Right forelimb (tissue), 1 donor: ENCODE measurements at regions not wholly inside any gene's neighbourhood (a gene's known extent, or its start where the extent isn't known, plus 50 kb on each side); places are given as distances from the start of the nearest gene placed in this dataset.
"Not testable (repeated sequence)": the region's sequence is repeated elsewhere in the genome, so short reads cannot be mapped to it uniquely, and the experiment has no call there.

Experiments used
- DNase-seq: peaks from one replicate; pipeline ENCODE4 v3.0.0-alpha.2; 2018

DNA sequence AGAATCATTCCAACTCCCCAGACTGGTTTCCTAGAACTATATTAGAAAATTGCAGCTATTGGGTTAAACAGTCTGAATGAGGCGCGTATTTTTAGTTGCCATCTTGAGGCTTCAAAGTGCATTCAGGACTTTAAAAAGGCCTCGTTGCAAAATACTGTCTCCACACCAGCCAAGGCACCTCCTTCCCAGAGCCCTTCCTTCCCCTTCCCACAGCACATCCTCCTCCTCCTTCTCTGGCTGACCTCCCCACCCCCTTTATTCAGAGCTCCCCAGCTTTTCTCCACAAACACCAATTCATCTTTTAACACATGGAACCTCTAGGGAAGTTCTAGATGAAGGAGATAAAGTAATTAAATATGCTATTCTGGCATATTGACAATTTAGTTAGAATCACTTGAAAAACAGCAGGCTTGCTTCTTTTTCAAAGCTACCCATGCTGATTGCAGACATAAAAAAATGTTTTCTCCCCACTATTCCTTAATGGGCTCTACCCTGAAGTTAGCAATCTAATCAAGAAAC, 90.3 kb downstream of the RTP5 start:
- DNase-seq, result no peak

DNA sequence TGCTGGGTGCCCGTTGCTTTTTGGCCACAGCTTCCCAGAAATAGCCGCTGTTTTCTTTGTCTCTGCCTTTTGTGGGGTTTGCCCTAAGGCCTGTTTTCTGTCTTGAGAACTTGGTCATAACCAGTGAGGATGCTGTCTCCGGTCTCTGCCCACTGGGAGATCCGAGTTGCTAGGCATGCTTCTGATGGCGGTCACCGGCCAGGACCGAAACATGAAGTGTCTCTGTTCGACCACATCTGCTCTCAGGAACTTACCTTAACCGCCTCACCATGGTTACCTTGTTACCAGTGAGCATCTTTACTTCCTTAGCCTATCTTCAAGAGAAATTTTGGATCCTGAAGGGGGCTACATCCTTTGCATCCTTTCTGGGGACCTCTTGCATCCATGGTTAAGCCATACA, 91.9 kb downstream of the RTP5 start:
- DNase-seq, result no peak

DNA sequence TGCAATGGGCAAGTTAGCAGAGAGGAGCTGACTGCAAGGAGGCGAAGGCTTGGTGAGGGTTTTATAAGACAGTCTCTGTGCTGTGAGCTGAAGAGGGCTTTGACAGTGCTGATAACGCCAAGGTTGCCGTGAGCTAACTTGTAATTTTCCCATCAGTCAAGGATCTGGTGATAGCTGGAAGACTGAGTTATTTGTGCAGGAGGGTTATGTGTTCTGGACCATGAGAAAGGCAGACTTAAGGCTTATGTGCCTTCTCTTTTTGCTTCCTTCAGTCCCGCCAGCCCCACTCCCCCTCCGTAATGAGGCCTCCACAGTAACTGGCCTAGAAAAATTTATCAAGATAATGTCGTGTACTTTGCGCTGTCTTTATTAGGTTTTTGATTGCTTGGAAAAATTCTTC, 94.6 kb downstream of the RTP5 start:
- DNase-seq, result no peak

DNA sequence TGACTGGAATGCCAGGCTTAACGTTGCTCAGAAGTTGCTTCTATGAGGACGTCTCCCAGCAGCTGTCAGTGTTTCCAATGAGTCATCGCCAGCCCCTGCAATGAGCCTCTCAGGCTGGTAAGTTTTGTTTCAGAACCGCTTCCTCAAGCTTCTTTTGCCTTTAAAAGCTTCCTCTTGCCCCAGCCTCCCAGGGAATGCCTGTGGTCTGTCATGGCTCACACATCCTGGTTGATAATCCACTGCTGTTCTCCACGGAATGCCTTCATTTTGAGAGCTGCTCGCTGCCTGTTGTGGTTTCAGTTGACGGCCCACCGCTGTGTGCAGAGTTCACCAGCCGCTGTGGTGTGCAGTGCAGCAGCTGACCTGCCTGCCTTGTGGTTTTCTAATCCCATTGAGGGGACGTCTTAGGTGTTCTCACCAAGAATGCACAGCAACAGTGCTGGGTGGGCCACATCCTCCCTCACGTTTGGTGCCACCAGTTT, 96.4 kb downstream of the RTP5 start:
- peak; percentile 52 for DNase-seq

DNA sequence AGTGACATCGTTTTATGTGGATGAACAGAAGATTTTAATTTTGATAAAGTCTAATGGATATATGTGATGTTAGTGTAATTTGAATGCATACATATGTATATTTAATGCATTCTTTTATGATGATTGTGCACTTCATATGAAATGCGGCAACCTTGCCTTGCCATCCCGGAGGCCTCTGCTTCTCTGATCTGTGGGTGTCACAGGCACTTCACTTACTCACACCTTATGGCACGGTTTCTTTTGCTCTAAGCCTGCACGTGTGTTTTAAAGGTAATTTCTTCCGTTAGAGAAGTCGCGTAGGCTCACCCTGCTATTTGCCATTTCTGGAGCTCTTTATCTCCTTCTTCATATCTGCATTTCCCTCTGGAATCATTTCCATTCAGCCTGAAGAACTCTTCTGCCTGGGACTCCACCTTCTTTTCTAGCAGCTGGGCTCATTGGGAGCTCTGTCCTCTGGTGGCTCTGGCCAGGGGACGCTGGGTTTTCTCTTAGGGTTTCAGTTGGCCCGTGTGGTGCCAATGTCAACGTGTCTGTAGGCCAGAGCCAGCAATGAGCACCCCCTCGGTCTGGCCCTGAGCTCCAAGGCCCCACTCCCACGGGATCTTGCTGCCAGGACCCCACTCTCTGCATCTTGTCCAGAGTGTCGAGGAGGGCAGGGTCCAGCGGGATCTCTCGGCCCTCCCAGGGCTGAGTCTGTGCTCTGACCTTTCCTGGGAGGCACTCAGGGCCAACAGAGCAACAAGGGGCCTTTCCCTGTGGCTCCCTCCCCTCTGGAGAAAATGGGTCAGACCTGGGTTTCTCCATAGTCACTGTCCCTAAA, 97.3 kb downstream of the RTP5 start:
- DNase-seq, result no peak

DNA sequence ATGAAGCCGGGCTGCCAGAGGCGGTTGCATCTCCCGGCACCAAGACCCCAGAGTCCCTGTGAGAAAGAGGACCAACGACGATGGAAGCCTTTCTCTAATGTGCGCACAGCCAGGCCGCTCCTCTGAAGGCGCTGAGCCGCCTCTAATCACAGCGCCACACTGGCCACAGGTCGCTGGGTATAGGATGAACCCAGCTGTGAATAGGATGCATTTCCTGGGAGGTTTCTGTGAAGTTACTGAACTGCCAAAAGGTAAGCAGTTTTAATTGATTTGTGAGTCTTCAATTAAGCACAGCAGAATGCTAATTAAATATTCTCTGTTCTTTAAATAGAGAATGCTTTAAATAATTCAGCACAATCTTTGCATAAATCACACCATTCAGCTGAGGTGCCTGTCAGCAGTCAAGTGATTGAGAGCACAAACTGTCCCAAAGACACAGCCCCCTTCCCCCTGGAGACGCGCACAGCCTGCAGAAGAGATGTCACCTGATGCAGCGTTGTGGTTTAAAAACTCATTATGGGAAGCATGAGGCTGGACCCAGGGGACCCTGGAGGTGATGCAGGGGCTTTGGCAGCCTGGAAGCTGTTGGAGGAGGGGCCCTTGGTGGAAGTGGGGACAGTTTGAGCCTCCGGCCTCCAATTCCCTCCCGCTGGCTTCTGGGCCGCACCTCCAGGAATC, 98.1 kb downstream of the RTP5 start:
- no peak for DNase-seq

DNA sequence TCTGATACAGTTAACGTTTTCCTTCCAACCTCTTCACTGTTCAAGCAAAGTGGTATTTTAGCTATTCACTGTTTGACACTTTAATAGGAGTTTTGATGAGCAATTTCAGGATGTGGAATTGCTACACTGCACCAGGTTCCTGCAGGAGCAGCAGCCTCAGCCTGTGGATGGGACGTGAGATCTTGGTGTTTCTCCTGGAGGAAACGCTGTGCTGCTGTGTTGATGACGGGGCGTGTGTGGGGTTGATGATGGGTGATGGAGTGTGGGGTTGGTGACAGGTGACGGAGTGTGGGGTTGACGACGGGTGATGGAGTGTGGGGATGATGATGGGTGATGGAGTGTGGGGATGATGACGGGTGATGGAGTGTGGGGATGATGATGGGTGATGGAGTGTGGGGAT, 98.9 kb downstream of the RTP5 start:
- no peak for DNase-seq

DNA sequence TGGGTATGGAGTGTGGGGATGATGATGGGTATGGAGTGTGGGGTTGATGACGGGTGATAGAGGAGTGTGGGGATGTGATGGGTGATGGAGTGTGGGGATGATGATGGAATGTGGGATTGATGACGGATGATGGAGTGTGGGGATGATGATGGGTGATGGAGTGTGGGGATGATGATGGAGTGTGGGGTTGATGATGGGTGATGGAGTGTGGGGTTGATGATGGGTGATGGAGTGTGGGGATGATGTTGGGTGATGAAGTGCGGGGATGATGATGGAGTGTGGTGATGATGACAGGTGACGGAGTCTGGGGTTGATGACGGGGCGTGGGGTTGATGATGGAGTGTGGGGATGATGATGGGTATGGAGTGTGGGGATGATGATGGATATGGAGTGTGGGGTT, 99.7 kb downstream of the RTP5 start:
- not testable (repeated sequence) for DNase-seq

DNA sequence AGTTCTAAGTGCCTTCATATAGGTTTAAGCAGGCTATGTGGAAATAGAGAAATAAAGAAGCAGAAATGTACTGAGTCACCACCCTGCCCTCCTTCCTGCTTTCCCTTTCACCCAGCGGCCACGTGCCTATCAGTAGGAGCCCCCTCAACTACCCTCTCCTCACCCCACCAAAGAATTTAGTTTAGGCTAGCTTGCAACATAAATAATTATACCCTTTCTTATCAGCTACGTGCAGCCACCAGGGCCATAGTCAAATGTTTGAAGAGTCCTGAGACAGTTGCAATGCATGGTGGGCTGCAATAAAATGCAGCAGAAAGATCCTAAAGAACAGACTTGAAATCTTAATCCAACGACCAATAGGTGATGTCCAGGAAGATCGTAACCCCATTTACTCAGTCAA, 101.2 kb downstream of the RTP5 start:
- no peak for DNase-seq

DNA sequence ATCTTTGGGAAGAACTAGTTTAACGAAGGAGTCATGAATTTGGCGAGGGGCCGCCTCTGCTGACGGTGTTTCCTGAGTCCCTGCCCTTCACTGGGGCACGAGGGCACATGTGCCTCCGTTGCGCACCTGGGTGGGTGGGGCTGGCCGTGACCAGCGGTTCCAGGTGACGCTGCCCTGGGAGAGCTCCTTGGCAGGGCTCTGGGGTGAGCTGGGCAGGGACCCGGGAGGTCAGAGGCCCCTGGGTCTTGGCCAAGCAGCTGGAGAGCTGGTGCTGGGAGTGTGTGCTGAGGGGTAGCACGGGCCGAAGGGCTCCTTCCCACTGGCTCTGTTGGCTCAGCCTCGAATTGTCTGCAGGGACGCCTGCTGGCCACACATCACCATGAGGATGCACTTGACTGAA, 104.6 kb downstream of the RTP5 start:
- DNase-seq, result no peak

DNA sequence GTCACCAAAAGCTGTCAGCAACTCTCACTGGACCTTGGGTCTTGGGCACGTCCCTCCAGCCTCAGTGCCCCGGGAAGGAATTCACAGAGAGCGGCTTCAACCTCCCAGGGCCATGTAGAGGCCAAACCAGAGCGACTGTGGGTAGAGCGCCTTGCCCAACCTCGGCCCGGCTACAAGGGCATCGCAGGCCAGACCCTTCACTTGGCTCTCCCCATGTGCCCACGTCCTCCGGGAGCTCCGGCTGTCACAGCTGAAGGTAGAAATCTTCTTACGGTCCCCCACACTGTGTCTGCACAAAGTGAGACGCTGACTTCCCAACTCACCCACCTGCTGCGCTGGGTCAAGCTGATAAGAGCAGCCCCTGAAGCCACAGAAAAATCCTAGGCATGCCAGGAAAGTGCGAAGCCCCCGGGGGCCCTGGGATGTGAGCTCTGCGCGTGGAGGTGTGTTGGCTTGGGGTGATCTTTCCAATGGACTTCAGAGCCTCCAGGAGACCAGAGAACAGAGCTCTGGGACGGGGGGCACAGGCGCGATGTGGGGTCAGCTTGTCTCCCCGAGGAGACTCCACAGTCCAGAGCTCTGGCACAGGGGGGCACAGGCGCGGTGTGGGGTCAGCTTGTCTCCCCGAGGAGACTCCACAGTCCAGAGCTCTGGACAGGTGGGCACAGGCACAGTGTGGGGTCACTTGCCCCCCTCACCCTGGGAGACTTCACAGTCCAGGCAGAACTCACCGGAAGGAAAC, 105.5 kb downstream of the RTP5 start:
- DNase-seq, result no peak

DNA sequence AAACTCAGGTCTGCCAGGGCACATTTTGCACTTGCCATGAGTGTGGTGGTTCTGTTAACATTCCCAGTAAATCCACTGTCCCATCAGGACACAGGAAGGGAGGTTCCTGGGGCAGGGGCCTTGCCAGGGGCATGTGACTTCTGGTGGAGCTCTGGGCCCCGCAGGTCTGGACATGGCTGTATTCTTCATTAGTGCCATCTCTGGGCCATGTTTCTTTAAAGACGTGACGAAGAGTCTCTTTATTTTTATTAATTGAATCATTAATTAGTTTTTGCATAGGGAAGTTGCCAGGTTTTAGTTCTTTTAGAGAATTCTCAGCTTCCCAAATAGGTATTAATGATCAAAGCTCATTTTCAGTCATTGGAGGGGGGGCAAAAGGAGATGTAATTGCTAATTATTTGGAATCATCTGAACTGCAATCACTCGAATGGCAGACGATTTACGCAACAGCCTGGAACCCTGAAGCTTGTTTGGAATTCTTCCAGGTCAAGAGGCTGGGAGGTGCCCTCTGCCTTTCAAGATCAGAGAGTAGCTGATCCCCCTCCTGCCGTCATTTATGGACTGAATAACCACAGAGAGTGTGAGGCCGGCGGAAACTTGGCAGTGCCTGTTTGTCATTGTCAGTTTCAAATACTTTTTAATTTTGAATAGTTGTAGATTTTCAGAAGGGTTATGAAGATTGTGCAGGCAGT, 106.2 kb downstream of the RTP5 start:
- no peak for DNase-seq

DNA sequence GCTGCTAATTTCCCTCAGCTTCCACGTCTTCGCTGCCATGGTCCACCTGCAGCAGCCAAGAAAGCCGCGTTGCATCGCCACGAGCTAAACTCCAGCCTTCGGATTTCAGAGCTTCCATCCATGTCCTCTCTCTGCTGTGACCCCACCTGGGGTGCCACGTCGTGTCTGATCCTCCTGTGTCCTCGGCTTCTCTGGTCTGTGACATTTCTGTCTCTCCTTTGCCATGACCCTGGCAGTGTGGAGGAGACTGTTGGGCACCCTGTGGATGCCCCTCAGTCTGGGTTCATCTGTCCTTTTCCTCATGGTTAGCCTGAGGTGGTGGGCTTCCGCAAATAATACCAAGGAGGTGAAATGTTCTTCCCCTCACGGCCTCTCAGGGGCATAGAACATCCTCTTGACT, 106.8 kb downstream of the RTP5 start:
- no peak for DNase-seq

DNA sequence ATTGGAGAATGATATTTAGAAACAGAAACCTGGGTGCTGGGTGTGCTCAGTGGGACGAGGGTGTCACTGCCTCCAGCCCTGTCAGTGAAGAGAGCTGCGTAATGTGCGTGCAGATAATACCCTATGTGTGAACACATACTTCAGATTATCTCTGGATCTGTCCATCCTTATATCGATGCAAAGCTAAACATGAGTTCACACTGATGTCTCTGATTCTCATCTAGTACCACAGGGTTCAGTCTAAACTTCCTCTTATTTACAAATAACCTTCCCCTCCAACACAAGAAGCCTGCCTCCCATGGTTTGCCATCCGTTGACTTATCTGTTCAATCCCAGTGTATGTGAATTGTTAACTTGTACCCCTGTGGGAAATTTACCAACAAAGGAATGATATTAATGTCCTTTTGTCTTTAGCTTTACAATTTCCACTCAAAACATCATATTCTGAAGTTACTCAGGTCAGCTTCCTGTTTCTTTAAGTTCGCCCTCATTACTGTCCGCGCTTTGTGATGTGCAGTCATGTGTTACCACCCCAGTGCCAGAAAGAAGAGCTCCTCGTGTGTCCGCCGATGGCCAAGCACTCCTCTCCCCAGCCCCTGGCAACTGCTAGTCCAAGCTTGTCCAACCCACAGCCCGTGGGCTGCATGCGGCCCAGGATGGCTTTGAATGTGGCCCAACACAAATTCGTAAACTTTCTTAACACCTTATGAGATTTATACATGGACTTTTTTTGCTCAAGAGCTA, 108.2 kb downstream of the RTP5 start:
- DNase-seq, result no peak

DNA sequence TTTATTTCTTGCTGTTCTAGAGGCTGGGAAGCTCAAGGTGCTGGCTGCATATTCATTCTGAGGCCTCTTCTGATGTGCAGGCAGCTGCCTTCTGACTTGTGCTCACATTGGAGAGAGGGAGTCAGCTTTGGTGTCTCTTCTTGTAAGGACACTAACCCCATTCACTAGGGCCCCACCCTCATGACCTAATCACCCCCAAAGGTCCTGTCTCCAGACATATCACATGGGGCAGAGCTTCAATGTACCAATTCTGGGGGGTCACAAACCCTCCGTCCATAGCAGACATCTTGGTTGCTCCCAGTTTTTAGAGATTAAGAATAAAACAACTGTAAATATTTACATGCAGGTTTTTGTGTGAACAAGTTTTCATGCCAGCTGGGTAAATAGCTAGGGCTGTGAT, 109.1 kb downstream of the RTP5 start:
- DNase-seq, result no peak

DNA sequence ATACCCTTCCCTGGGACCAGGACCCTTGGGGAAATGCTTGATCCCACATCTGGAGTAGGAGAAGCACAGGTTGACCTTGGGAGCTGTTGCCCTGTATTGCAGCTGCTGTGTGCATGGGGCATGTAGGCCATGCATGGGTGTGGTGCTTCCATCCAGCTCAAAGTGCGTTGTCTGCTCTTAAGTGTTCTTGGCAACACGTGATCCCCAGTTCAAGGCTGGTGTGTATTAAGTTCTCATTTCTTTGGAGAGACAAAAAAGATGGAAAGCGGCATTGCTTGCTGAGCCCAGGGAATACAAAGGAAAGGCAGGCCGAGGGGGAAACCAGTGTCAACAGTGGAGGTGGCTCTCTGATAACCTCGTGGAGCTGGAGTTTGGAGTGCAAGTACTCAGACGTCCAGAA, 110.7 kb downstream of the RTP5 start:
- DNase-seq, result no peak

DNA sequence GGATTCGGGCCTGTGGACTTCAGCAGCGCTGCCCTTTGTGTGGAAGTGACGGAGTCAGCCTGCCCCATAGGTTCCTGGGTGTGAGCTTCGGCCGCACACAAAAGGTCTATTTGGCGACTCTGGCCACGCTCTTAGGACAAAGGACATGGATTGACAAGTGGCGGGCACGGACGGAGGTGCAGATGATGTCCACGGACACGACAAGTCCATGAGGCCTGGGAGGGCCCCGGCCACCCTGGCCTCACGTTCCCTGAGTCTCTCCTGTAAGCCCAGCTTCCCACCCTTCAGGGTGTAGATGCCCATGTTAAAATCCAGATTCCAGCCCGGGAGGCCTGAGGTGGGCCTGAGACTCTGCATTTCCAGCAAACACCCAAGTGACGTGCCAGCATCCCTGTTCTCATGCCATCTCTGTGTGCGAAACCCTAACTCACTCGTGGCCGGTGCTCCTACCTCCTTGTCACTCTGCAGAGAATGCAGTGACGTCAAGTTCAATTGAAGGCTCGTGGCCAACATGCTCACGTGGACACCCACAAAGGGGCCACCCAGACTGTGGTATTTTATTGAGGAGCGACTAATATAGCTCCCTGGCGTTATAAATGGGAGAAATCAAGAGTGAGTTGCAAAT, 111.7 kb downstream of the RTP5 start:
- no peak for DNase-seq

DNA sequence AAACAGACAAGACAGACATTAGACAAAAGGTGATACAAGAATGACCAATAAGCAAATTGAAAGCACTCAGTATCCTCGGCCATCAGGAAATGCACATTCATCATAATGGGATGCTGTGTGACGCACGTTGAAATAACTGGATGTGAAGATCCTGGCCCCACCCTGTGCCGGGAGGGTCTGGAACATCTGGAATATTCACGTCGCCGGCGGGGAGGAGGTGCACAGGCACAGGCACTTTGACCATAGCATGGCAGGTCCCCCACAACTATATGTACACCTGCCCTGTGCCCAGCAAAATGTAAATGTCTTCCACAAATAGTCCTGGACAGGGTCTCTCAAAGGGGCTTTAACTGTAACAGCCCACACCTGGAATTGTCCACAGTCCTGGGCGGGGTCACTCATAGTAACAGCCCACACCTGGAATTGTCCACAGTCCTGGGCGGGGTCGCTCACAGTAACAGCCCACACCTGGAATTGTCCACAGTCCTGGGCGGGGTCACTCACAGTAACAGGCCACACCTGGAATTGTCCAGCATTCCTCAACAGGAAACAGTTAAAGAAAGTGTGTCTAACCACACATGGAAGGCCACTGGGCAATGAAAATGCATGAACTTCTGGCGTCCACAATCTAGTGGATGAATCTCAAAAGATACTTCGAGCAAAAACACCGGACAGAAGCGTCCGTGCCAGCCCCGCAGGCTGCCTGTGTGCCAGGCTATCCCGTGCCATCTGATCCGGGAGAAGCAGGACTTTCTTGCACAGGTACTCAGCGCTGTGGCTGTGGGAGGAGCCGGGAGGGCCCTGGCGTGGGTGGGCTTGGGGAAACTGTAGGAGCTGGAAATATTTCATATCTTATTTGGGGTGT, 113.4 kb downstream of the RTP5 start:
- DNase-seq, result no peak

DNA sequence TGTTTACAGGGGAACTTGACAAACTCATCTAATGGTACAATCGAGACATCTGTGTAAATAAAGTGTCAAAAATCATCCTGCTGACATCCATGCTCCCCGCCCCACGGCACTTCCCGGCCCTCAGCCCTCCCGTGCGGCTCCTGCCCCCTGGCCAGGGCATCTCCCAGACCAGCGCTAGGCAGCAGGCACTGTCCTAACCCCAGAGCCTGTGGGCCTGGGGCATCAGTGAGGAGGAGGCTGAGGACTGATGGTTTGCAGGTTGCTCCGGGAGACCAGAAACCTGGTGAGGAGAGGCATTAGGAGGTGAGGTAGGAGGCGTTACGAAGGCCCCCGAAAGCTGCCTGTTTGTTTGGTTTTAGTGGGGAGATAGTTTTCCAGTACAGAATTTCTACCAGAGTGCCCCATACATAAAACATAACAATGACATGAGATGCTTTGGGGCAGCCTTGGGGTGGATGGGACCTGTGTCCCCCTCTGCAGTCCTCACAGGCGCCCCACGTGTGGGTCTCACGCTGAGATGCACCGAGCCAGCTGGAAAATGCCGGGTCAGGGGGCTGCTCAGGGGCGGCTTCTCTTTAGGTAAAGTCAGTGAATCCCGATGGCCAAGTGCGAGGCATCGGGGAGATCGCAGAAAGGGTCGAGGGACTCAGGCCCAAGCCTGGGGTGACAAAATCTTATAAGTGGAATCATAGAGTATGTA, 114.2 kb downstream of the RTP5 start:
- no peak for DNase-seq

DNA sequence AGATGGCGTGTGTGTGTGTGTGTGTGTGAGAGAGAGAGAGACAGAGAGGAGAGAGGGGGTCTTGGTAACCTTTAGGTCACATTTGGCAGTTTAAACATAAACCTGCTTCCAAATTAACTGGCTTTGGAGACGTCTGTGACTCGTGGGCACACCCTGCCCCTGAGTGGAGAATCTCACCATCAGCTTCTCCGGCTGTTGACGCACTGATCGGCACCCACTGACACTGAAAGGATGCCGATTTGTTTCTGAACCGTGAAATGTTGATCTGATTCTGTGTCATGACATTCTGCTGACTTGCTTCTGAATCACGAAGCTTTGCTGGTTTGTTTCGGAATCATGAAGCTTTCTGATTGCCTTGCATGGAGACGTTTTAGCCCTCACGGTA, 114.7 kb downstream of the RTP5 start:
- DNase-seq, result no peak
